TTC549 (cell line): ENCODE measurements at regions not wholly inside any gene's neighbourhood (a gene's known extent, or its start where the extent isn't known, plus 50 kb on each side); places are given as distances from the start of the nearest gene placed in this dataset.

Experiments used
- FAIRE-seq: peaks from 2 replicates; lab custom pipeline; 2012; peaks lifted over from hg19 to GRCh38; lab: Jason Lieb, UNC

DNA sequence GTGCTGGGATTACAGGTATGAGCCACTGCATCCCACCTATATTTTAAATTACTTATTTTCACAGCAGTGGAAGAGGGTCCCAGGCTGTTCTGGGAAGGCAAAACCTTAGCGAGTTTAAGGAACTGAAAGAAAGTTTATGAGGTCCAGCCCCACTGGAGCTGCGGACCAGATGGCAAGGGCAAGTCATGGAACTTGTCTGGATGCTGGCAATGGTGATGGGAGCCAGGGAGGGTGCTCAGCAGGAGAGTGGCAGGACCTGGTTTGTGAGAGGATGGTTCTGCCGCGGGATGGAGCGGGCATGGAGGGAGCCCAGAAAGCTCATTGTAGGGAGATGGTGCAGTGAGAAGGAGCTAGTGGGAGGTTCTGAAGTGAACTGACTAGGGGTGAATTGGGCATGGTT, 50.6 kb upstream of the SLC45A1 start:
- no peak for FAIRE-seq

DNA sequence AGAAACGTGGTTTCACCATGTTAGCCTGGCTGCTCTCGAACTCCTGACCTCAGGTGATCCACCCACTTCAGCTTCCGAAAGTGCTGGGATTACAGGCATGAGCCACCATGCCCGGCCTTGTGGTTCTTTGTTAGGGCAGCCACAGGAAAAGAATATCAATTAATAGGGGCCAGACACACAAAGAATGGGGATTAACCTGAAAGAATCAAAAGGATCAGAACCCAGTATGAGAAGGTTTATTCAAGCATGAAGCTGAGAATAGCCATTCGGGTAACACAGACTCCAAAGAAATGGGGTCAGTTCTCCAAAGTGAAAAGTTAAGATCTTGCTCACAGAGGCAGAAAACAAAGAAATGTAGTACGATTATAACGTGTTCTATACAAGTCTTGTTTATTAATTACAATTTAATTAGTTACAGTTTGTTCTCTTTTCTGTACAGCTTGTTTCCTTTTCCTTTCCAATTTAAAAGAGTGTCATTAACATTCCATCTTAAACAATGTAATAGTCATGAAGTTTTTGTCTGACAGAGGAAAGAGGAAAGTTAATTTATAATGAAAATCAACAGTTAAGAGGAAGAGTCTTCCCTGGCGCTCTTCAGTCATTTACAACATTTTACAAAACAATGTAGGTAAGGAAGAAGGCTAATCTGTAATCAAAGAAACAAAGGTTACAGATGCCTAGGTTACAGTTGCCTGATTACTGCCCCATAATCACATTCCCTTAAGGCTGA, 51.3 kb upstream of the SLC45A1 start:
- FAIRE-seq = no peak

DNA sequence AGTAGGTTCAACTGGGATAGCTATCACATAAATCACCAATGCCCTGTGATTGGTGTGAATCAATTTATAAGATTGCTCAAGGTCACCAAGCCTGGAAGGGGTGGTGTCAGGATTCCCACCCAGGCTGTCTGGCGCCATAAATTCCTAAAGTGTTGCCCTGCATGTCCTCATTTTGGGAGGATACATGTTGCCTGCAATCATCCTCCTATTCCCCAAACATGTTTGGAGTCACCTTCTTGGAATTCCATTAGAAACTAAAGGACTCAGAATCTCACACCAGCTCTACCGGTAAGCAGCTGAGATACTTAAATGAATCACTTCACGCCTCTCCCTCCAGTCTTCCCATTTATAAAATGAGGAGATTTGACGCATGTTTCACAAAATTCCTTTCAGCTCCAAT, 54.1 kb upstream of the SLC45A1 start:
- FAIRE-seq = no peak

DNA sequence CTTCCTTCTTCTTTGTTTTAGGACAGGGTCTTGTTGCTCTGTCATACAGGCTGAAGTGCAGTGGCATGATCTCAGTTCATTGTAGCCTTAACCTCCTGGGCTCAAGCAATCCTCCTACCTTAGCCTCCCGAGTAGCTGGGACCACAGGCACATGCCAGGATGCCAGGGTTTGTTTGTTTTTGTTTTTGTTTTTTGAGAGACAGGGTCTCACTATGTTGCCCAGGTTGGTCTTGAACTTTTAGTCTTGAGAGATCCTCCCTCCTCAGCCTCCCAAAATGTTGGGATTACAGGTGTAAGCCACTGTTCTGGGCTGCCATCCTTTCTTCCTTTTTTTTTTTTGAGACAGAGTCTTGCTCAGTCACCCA, 56.5 kb upstream of the SLC45A1 start:
- FAIRE-seq = no peak

DNA sequence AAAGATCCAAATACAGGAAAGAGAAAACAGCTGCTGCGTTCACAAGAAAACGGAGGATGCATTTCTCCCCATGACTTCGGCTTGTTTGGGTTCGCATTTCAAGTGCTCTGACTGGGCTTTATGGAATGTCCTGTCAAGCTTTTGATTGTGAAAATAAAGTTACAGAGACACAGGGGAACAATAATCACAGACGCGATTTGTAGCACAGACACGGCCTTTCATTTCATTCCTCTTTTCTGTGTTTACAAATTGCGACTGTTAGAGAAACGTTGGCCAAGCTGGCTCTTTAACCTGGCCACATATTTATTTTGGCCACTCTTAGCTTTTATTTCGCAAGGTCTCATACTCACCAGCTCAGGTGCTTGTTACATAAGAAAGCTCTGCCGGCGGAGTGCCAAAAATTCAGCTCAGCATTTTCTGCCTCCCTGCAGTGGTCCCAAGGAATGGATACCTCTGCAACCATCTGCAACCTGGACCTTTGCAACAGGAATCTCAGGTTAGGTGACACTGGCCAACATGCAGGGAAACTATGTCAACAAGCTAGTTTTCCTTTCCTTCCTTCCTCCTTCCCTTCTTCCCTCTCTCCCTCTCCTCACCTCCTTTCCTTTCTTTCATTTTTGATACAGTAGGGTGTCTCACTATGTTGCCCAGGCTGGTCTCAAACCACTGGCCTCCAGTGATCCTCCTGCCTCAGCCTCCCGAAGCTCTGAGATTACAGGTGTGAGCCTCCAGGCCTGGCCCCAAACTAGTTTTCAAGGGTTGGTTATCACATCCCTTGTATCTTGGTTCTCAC, 58.2 kb upstream of the SLC45A1 start:
- FAIRE-seq = no peak

DNA sequence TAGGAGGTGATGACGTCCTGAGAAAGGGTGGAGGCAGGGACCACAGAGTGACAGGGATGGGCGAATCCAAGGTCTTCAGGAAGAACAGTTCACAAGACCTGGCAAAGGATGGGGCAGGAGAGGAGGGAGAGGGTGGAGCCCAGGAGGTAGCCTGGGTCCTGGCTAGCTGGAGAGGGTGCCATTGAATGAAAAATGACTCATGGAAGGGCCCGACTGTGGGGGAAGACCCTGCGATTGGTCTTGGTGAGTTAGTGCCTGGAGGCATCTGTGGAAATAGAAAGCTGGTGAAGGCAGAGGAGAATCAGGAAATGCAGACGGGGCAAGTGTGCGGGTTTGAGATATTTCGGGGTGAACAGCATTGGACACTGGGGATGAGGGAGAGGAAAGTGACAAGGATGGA, 60.3 kb upstream of the SLC45A1 start:
- no peak for FAIRE-seq

DNA sequence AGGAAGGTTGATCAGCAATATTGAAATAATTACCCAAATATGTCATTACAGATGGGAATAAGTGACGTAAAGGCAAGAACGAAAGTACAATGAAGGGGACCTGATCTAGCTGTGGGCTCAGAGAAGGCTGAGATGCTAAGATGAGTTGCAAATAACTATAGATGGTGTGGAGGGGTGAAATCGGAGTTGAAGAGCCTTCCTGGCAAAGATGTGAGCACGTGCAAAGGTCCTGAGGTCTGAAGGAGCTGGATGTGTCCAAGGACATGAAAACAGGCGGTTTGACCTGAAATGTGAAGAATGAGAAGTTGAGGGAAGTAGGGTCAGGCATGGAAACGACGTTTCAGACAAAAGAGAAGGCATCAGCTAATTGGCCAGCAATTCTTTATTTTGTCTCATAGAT, 61.6 kb upstream of the SLC45A1 start:
- FAIRE-seq = no peak

DNA sequence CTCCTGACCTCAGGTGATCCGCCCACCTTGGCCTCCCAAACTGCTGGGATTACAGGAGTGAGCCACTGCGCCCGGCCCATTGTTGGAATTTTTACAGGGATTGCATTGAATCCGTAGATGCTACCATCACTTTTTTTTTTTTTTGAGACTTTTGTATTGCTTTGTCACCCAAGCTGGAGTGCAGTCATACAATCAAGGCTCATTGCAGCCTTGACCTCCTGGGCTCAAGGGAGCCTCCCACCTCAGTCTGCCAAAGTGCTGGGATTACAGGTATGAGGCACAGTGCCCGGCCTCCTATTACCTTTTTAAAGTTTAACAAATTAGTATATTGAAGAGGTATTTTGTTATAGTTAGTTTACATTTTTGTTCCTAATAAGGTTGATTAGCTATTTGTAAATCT, 62.2 kb upstream of the SLC45A1 start:
- FAIRE-seq = no peak

DNA sequence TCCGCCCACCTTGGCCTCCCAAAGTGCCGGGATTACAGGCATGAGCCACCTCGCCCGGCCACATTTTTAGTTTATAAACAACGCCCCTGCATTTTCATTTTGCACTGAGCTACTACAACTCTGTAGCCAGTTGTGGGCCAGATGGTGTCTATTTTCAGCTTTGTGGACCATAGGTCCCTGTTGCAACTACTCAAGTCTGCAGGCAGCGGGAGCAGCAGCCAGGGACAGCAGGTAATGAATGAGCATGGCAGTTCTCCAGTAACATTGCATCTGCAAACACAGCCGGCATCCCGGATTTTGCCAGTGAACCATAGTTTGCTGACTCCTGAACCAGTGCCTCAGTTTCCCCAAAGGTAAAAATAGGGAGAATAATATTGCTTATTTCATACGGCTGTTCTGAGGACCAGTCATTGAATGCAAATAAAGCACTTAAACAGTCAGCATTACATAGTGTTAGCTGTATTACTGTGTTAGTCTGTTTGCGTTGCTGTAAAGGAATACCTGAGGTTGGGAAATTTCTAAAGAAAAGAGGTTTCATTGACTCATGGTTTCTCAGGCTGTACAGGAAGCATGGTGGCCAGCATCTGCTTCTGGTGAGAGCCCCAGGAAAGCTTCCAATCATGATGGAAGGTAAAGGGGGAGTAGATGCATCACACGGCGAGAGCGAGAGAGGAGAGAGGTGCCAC, 65.5 kb upstream of the SLC45A1 start:
- no peak for FAIRE-seq

DNA sequence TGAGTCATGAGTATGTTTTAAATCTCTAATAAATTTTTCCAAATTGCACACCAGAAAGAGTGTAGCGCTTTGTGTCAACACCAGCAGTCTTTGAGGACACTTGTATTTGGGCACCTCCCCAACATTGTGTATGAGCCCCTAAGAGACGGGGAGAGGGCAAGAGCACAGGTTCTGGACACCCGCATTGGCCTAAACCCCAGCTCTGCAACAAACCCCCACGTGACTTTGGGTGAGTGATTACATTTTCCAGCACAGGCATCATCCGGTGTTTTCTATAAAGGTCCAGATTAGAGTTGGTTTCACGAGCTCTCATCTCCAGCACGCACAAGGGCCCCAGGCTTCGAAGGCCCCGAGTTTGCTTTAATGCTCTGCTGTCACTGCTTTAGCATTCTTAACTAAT, 66.3 kb upstream of the SLC45A1 start:
- no peak for FAIRE-seq

DNA sequence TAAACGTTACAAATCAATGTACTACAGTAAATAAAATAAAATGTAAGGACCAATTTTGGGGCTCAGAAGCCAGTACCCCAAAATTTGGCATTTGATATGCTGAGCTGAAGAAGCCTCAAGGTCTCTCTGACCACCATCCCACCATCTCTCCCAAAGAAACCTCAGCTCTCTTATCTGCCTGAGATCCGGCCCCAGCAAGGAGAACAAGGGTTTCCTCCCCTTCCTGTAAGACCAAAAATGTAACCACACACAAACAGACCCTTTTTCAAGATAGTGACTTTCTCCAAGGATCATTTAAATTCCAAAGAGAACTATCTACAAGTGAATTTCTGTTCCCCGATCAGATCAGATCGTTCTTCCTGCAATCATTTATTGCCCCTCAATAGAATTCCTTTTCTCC, 68.1 kb upstream of the SLC45A1 start:
- no peak for FAIRE-seq

DNA sequence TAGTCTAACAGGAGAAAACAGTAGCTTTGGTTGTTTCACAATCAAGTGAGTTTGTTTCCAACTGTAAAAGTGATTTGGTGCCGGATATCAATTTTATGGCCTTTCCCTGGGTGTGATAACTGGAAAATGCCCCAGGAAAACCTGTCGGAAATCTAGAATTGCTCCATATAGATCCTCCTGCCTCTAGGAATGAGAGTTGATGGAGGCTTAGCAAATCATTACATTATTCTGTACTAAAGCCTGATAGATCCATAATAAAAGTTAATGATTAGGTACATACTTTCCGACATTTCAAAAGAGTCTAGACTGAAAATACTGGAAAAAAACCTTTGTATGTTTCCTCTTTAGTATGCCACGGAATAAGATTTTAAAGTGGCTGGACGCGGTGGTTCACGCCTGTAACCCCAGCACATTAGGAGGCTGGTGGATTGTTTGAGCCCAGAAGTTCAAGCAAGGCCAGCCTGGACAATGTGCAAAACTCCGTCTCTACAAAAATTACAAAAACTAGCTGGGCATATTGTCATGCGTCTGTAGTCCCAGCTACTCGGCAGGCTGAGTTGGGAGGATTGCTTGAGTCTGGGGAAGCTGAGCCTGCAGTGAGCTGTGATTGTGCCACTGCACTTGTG, 70.0 kb upstream of the SLC45A1 start:
- no peak for FAIRE-seq

DNA sequence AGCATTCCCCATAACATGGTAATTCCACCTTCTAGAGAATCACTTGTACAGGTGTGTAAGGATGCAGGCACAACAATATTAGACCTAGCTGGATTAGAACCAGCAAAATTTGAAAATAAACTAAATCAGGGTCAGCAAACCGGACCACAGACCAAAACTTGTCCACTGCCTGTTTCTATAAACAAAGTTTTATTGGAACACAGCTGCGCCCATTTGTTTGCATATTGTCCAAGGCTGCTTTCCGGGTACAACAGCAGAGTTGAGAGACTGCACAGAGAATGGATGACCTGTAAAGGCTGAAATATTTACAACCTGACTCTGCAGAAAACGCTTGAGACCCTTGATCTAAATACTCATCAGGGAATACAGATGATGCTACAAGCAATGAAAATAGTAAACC, 73.6 kb upstream of the SLC45A1 start:
- FAIRE-seq = no peak

DNA sequence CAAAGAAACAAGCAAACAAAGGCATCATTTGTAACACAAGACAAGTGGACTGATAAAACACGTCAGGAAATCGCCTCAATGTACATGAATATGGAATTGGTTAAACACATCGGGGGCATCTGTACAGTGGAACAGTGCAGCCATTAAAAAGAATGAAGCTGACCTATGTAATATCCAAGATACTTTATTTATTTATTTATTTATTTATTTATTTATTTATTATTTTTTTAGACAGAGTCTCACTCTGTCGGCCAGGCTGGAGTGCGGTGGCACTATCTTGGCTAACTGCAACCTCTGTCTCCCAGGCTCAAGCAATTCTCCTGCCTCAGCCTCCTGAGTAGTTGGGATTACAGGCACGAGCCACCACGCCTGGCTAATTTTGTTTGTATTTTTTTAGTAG, 75.4 kb upstream of the SLC45A1 start:
- FAIRE-seq = no peak

DNA sequence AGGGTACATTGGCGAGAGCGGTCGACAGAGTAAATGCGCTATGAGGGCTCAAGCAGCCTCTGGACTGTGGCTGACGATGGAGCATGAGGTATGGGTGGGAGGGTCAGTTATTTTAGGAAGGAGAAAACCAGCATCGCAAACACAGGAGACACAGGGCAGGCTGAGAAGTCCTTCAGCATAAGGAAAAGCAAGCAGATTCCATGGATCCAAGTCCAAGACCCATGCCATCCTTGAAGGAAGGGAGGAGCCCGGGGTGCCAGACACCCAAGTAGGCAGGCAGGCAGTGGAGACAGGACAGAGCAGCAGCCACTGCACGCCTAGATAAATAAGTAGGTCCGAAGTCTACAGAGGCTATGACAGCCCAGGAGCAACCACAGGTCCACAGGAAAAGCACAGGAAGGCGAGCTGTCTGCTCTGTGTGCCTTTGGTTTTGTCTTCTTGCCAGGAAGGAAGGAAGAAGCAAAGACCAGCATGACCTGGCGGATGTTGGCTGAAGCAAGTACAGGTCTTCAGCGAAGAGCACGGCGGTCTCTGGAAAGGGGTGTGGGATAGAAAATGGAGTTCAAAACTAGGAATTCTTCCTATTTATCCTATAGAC, 76.4 kb upstream of the SLC45A1 start:
- no peak for FAIRE-seq

DNA sequence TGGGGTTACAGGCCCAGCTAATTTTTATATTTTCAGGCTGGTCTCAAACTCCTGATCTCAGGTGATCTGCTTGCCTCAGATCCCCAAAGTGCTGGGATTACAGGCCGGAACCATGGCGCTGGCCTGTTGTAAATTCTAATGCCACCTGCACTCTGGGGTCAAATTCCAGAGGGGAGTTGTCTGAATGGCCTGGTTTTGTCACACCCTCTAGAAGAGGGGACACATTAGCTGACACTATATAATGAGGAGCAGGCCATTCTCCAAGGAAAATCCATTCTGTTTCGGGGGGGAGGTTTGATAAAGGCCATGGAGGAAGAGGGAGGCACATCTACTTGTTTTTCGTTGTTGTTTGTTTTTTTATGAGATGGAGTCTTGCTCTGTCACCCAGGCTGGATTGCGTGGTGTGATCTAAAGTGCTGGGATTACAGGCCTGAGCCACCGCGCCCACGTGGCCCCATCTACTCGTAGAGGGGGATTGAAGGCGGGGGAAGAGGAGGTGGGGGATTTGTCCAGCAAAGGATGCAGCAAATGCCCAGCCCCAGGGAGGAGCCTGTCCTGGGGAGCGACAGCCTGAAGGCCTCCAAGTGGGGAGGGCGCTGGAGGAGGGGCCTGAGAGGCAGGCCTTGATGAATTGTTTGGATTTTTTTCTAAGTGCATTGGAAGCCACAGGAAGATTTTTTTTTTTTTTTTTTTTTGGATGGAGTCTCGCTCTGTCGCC, 78.4 kb upstream of the SLC45A1 start:
- peak; percentile 89 for FAIRE-seq

DNA sequence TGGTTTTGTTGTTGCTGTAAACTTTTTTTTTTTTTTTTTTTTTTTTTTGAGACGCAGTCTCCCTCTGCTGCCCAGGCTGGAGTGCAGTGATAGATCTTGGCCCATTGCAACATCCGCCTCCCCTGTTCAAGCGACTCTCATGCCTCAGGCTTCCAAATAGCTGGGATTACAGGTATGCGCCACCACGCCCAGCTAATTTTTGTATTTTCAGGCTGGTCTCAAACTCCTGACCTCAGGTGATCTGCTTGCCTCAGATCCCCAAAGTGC, 78.9 kb upstream of the SLC45A1 start:
- no peak for FAIRE-seq

DNA sequence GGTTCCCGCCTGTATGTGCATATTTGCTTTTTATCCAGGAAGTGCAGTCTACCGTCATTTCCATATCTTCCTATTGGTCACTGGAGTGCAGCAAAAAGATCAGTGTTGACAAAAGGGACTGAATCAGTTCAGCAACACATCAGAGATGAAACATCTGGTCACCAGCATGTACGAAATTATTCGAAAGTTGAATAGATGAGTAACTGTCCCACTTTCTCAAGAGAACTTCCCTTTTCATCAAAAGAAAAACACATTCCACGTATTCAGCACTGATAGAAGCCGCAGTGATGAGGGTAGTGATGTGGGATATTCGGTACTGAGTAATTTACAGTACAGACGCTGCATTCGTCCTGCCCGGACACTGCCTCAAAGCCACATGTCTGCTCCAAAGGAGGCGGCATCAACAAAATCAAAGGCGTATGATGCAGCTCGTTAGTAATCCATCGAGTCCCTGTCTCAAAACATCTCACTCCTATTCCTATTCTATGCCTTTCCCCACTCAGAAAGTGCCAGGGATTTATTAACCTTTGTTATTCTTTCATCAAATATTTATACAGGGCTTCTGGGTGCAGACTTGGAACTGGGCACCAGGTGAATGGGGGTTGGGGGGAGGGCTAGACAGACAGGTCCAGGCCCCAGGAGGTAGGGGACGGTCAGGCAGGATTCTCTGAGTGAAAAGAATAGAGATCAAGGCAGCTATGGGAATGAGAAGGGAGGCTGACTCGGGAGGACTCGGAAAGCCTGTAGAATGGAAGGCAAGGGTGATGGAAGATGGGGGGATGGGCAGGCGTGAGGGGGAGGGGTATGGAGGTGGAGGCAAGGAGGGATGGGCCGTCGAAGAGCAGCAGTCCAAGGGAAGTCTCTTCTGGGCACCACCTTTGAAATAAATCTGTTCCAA, 79.5 kb upstream of the SLC45A1 start:
- FAIRE-seq = peak; percentile 22

DNA sequence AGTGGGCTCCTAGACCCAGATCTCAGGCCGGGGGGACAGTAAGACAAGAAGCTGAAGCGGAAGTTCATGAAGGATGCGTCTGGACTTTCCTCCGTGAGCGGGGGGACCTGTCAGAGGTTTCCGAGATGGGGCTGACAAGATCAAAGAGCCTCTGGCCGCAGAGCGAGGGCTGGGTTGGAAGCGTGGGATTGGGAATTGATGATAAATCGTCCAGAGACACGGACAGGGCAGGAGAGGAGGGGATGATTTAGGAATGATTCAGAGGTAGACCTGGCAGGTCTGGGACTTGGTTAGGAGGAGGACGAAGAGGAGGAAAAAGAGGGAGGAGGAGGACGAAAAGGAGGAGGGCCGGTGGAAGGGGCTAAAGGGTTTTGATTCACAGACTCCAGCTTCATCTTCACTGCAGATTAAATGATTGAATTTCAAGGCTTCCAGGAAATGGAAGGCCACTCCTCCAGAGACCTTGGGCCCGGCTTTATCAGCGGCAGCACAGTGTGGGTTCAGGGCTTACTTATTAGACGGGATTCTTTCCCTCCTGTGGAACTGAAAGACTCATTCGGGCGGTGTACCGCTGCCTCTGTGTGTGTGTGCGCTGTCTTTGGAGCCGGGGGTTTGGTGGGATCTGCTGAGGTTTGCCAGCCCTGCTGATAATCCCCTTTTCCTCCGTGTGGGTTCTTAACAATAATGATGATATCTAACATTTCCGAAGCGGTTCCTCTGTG, 85.7 kb upstream of the SLC45A1 start:
- no peak for FAIRE-seq

DNA sequence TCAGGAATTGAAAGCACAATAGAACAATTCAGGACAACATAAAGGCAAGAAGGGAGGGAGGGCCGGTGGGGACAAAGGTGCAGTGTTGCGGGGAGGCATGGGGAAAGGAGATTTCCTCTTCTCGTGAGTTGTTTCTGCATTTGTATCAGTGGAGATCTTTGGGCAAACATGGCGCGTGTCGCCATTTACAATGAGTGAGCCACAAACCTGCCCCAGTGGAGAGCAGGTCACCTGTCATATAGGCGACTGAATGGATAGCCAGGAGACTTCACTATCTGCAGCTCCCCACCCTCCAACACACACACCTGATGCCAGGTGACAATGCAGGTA, 87.7 kb upstream of the SLC45A1 start:
- FAIRE-seq = no peak

DNA sequence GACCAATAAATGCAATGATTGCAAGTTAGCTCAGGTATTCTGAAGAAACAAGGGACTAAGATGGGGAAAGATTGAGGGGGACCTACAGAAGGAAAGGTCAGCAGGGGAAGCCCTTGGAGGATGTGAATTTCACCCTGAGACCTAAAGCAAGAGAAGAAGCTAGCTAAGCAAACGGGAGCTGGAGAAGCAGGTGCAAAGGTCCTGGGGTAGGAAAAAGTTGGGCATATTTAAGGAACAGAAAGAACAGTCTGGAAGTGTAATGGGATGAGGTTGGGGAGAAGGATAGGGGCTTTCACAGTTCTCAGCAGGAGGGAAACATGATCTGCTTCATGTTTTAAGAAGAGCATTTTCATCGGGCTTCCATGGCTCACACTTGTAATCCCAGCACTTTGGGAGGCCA, 89.7 kb upstream of the SLC45A1 start:
- no peak for FAIRE-seq
